Activated CD4-positive, alpha-beta T cell treated with anti-CD3 and anti-CD28 coated beads for 4 hours (primary cell): ENCODE measurements at regions not wholly inside any gene's neighbourhood (a gene's known extent, or its start where the extent isn't known, plus 50 kb on each side); places are given as distances from the start of the nearest gene placed in this dataset.

ENCODE experiments used
- DNase-seq, 2 donors: peaks; one replicate each; pipeline ENCODE4 v3.0.0-alpha.2; 2020

GRCh38 chr12:116650585-116651087 lies 87.2 kb downstream of the SPRING1 start:
- DNase-seq = no peak

GRCh38 chr12:116650062-116650461 lies 87.8 kb downstream of the SPRING1 start:
- no peak for DNase-seq

- DNase-seq = no peak
Observed at GRCh38 chr12:116647813-116648212, 88.6 kb downstream of the MAP1LC3B2 start.

GRCh38 chr12:116646901-116647300 lies 87.7 kb downstream of the MAP1LC3B2 start:
- no peak for DNase-seq

GRCh38 chr12:116644806-116645205 lies 85.6 kb downstream of the MAP1LC3B2 start:
- DNase-seq = no peak

GRCh38 chr12:116642683-116643082 lies 83.5 kb downstream of the MAP1LC3B2 start:
- no peak for DNase-seq

- no peak for DNase-seq
Observed at GRCh38 chr12:116642106-116642505, 82.9 kb downstream of the MAP1LC3B2 start.

GRCh38 chr12:116640281-116640680 lies 81.1 kb downstream of the MAP1LC3B2 start:
- DNase-seq = no peak

GRCh38 chr12:116639765-116640164 lies 80.6 kb downstream of the MAP1LC3B2 start:
- DNase-seq = no peak

- DNase-seq = no peak
Observed at GRCh38 chr12:116638376-116638775, 79.2 kb downstream of the MAP1LC3B2 start.

- no peak for DNase-seq
Observed at GRCh38 chr12:116637589-116638150, 78.5 kb downstream of the MAP1LC3B2 start.

- DNase-seq = no peak
Observed at GRCh38 chr12:116636608-116637519, 77.7 kb downstream of the MAP1LC3B2 start.

- DNase-seq = no peak
Observed at GRCh38 chr12:116635487-116635886, 76.3 kb downstream of the MAP1LC3B2 start.

- no peak for DNase-seq
Observed at GRCh38 chr12:116633476-116633875, 74.3 kb downstream of the MAP1LC3B2 start.

GRCh38 chr12:116631619-116632018 lies 72.4 kb downstream of the MAP1LC3B2 start:
- no peak for DNase-seq

GRCh38 chr12:116630762-116631161 lies 71.6 kb downstream of the MAP1LC3B2 start:
- no peak for DNase-seq

GRCh38 chr12:116629480-116629879 lies 70.3 kb downstream of the MAP1LC3B2 start:
- no peak for DNase-seq

- DNase-seq = no peak
Observed at GRCh38 chr12:116628989-116629388, 69.8 kb downstream of the MAP1LC3B2 start.

GRCh38 chr12:116628450-116628793 lies 69.2 kb downstream of the MAP1LC3B2 start:
- DNase-seq = no peak
